ENCODE measurements at regions not wholly inside any gene's neighbourhood (a gene's known extent, or its start where the extent isn't known, plus 50 kb on each side); places are given as distances from the start of the nearest gene placed in this dataset.

DNA sequence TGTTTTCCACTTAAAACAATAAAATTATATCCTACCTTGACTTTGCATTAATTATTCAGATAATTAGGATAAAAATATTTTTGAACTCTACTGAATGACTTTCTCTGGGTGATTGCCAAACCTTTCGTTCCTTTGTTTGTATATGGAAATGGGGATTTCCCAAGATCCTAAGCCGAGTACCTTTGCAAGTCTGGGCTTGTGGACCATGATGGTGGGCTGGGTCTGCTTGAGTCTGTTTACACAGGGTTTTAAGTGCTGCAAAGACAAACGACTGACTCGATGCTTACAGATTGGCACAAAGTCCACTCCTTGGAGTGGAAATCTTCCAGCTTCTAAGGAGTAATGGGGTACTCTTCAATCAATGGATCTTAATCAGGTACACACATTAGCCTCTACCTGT is 659.5 kb downstream of the TSN start:
- DNase-seq (ENCODE audit: low spot score), result no peak

DNA sequence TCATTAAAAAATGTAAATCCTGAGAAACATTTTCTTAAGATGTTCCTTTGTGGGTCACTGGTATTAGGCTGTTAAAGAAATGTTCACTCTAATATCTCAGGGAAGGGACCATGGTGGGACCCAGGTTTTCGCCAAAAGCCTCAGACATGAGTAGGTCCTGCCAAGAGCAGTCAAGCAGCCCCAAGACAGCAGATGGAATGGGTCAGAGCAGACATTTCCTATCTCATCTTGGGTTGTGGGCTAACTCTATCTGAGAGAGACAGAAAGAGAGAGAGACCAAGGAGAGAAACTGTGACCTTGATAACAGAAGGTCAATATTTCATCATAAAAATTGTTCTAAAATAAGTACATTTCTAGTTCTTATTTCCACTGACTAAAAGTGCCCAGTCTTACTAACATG is 661.7 kb downstream of the TSN start:
- DNase-seq (ENCODE audit: low spot score), result no peak

DNA sequence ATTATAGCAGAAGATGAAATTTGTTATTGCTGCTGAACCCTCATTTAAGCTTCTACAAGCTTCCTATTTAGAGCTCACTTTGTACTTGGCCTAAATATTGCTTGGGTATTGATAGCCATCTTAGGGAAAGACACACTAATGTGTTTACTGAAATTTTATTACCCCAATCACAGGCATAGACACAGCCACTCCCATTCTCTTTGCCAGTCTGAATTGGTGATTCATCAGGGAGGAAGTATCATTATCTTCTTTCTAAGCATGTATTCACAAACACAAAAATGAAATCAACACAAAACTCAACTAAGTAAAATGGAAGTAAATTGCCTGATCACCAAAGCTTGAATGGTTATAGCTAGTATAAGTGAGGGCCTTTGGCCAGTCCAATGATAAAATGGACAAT is 666.3 kb downstream of the TSN start:
- DNase-seq (ENCODE audit: low spot score), result no peak

DNA sequence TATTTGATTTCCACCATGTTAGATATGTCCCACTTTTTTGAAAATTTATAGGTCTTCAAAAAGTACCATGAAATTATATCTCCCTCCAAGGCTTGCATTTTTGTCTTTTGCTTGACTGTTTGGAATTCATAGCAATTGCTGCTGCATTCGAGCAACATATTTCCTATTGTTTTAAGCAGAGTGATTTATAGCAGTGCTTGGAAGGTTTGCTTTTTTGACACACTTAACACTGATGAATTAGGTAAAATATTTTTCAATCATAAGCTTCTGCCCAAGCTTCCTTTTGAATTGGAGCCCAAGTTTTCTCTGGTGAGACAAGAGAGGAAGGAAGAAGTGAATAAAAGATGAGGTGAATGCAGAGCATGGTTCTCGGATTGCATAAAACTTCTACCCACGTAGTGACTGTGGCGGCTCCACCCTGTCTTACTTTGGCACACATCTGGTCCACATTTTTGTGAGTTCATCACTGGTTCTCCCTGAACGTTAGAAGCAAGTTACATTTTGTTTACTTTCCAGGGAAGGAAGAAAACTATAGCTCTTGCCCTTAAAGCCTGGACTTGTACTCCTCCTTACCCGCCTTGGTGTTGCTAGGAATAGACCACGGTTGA is 667.0 kb downstream of the TSN start:
- DNase-seq (ENCODE audit: low spot score), result no peak

DNA sequence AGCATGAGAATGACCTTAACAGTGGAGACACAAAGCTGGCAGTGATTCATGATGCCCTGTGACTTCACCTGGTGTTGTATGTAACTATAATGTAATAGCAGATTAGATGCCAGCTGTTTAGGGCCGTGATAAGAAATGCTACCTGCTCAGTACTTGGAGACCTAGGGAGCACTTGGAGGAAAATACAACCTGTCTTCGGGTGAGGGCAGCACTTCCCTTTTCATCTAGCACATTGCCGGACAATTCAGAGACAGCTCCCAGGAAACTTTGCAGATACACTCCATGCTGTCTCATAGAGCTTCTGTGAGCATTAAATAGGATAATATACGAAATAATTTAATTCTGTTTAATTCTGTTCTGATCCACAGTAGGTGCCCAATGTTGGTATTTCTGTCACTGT is 668.5 kb downstream of the TSN start:
- DNase-seq (ENCODE audit: low spot score), result no peak

DNA sequence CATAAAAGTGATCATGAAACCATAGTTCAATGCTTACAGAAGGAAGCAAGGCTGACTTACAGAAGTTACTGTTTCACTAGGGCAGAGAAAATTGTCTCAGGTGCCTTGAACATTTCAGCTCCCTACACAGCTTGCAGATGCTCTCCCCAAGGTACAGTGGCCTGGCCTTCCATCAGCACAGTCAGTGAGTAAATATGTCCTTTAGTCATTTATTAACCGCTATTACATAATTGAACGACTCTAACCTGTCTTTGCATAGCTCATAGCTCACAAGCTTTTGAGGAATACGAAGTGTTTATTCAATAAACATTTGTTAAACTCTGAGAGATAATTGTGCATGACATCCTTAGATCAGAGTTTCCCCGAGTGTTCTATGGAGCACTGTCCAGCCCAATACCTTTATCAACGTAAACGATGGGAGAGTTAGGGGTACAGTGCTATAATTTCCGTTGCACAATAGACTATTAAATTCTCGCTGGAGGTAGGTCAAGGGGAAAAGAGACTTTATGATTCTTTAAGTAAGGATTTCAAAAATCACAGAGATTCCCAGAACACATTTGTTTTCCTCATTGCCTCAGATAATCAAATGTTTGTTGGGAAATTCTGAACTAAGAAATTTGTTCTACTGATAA is 677.8 kb downstream of the TSN start:
- DNase-seq (ENCODE audit: low spot score), result no peak

DNA sequence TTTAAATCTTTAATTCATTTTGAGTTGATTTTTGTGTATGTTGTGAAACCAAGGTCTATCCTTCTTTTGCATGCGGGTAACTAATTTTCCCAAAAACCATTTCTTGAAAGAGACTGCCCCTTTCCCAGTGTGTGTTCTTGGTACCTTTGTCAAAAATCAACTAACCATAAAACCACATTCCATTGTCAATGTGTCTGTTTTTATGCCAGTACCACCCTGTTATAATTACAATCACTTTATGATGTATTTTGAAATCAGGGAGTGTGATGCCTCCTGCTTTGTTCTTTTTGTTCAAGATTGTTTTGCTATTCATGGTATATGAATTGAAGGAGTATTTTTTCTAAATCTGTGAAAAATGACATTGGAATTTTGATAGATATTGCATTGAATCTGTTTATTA is 689.6 kb downstream of the TSN start:
- no peak for DNase-seq (ENCODE audit: low spot score)

DNA sequence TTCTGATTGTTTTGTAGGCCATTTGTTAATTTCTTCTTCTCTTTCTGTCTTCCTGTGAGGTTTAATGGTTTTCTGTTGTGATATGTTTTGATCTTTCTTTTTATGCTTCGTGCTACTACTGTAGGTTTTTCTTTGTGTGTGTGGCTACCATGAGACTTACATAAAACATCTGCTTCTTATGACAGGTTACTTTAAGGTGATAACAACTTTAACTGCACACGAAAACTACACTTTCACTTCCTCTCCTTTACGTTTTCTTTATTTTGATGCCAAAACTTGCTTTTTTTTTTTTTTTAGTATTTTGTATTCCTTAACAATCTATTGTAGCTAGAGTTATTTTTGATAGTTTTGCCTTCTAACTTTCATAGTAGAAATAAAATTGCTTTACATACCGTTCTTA is 691.3 kb downstream of the TSN start:
- DNase-seq (ENCODE audit: low spot score), result no peak

DNA sequence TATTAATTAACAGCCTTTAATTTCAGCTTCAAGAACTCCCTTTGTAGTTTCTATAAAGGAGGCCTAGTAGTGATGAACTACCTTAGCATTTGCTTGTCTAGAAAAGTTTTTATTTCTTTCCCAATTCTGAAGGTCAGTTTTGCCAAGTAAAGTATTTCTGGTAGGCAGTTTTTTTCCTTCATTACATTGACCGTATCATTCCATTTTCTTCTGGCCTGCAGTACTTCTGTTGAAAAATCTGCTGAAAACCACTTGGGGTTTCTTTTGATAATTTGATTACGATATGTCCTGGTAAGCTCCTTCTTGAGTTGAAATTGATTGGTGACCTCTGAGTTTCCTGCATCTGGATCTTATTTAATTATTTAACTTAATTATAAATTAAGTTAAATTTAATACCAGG is 691.8 kb downstream of the TSN start:
- DNase-seq (ENCODE audit: low spot score), result no peak

DNA sequence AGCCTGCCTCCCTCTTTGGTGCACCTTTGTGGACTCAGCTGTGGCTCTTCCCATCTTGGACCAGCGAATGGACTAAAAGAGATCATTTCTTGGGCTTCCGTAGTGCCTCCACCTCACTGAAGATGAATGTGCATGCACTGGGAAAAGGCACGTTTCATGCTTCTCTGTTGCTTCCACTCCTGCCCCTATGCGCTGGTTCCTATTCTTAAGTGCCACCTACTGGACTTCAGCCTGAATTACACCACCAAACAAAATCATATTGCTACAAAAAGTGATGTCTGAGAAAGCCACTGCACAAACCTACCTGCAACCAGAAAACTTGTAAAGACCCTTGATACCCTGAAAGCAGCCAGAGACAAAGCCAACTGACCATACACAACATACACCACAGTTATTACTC is 695.6 kb downstream of the TSN start:
- DNase-seq (ENCODE audit: low spot score), result peak; percentile 16

DNA sequence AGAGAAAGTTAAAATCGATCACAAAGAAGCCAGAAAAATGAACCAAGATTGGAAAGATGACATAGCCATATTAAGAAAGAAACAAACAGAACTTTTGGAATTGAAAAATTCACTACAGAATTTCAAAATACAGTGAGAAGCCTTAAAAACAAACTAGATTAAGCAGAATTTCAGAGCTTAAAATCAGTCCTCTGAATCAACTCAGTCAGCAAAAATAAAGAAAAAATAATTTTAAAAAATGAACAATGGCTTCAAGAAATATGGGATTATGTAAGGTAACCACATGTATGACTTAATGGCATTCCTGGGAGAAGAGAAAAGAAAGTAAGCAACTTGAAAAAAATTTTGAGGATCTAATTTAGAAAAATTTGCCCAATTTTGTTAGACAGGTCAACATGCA is 696.2 kb downstream of the TSN start:
- DNase-seq (ENCODE audit: low spot score), result no peak

DNA sequence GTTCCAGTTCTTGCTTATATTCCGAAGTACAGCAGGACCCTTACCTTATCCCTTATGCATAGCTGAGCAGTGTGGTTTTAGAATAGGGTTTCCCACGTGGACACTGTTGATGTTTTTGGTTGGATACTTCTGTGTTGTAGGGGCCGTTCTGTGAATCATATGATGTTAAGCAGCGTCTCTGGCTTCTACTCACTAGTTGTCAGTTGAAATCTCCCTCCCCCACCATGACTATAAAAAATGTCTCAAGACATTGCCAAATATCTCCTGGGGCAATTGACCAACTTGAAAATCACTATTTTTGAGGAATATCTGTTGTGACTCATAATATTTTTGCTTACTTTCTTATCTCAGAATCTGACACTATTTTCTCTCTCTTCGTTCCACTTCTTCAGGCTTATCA is 713.7 kb downstream of the TSN start:
- no peak for DNase-seq (ENCODE audit: low spot score)

DNA sequence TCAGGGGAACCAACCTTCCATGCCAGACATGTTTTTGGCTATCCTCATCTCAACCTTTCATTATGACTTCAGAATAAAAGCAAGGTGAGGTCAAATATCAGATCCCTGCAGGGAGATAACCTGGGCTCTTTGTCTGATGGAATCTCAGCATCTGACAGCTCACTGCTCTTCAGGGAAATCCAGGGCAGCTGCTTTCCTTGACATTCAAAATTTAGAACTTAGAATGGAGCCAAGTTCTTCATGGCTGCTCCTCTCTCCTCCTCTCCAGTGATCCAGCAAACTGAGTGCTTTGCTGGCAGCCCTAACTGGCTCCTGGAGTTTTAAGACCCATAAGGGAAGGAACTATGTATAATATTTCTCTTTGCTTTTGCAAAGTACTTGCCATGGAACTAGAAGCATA is 716.3 kb downstream of the TSN start:
- DNase-seq (ENCODE audit: low spot score), result no peak

DNA sequence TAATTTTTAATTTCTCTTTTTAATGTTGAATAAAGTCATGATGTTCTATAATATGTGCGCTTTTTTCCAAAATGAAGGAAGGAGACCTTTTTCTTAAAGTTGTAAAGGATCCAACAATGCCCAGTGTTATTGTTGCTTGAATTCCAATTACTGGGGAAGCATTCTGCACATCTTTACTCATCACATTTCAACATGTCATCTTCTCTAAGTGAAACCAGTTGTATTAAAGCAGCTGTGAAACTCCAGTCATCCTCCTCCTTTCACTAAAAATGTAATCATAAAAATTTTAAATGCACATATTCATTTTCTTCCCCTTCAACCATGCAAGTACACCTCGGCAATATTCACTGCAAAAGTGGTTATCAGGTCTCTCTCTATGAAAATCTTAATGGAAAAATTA is 722.7 kb downstream of the TSN start:
- no peak for DNase-seq (ENCODE audit: low spot score)

DNA sequence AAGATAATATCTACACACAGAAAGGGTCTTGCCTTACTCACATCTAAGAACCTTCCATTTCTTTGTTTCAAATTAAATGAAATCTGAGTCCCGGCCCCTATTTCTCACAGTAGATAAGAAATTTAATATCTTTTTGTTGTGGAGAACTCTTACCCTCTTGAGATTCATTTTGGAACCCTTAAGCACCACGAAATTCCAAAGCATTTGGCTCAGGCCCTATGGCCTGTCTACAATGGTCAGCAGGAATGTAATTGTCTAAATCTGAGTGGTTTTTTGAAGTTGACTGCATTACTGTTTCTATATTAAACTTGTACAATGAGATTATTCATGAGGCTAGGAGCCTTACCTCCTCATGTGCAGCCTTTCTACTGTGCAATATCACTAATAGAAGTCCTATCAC is 723.3 kb downstream of the TSN start:
- no peak for DNase-seq (ENCODE audit: low spot score)

DNA sequence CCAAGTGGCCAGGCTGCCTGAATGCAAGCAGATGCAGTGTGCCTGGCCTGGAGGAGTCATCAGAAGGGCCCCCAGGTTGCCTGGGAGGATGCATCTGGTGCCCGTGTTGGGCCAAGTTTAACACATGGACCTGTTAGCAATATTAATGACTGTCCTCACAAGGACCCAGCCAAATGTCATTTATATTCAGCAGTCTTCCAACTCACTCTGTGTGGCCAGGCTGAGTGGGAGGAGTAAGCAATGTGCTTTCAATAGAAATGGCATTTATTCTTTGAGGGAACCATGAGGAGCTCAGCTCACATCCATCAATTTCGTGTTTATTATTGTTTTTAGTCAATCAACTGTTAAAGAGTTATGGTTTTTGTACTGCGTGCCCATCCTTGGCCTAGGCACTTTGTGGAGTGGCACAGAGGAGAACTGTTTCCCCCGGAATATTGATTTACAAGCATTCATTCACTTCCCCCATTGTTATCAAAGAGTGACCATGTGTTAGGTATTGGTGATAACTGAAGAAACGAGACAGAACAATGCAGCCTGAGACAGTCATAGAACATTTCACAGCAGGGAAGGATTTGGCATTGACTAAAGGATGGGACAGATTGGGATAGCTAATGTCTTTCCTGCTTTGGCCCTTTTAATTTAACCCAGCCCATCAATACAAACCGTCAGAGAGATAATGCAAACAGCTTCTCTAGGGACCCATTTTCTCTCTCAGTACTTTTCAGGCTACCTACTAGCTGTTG is 725.2 kb downstream of the TSN start:
- DNase-seq (ENCODE audit: low spot score), result no peak

DNA sequence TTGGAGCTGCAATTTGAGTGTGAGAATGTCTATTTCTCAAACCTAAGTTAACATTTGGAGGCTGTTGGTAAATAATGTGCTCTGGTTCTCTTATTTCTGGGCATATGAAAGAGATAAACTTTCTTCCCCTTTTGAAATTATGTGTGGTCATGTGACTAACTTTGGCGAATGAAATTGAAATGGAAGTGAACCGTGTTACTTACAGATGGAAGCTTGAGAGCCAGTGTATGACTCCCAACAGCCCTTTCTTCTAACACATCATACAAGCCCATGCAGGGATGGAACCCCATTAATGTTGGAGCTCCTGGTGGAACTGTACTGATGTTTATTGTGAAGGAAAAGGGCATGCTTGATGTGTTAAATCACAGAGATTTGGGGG is 725.8 kb downstream of the TSN start:
- DNase-seq (ENCODE audit: low spot score), result no peak

DNA sequence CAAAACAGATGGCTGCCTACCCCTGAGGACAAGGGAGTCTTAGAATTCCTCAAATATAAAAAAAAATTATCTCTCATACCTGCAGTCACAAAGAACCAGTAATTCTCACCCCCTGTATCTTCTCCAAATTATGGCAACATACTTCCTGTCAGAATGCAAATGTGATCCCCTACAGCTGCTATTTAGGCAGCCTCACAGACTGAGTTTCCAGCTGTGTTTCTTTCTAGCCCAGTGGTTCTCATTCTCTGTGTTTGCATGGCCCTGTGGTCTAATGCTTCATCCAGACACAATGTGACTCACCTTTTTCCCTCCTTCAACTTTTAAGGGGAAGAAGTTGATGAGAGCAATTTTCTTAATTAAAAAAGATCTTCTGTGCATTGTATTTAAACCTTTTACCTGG is 726.3 kb downstream of the TSN start:
- no peak for DNase-seq (ENCODE audit: low spot score)

DNA sequence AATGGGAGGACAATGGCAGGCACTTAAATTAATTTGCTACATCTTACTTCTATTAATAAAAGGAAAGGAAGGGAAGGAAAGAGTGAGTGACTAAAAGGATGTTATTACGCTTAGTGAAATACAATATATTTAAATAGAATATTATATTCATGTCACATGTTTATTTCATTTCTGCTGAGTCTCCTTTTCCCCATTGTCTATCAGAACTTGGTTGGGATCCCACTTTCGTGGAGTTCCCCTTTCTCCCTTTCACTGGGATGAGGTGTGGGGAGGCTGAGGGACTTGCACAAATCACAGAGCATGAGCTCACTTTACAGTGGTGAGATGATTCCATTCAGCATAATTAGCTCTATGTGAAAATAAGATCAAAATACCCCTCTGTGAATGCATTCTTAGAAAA is 730.6 kb downstream of the TSN start:
- DNase-seq (ENCODE audit: low spot score), result no peak

DNA sequence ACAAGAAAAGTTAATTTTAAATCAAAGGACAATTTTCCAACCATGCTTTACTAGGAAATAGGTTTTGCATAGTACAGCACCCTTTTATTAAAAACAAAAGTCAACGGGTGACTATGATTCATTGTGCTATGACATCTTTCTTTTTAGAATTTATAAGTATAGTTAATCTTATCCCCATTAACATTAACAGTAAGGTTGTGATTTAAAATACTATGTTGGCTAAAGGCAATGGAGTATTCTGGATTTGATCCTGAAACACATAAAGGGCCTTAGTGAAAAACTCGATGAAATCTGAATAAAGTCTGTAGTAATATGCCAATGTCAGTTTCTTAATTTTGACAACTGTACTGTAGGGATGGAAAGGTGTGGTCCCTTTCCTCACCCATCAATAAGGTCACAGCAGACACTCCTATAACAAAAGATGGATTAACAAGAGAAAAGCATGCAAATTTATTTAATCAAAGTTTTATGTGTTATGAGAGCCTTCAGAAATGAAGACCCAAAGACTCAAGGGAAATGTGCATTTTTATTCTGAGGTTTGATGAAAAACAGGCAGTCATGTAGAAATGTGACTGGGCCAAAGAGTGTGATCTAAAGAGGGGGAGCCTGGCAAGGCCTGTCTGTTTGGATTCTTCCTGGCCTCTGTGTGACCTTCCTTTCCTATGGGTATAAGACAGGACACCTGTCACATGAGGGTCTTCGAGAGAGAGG is 731.4 kb downstream of the TSN start:
- DNase-seq (ENCODE audit: low spot score), result no peak

DNA sequence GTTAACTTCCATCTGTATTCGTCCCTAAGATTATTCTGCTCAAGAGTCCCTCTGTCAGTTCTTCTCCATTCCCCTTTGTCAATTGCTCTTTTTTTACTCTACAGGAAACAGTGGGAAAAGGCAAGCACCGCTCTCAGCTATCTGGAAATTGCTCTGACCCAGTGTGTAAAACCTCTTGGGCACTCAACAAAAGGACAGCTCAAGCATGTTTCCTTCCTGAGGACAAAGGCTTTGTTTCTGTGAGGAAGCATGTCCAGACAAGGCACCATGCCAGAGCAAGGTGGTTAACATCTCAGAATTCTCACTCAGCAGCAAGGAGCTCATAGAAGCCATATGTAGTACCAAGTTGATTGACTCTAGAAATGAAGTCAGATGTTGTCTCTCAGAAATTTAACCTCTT is 735.6 kb downstream of the TSN start:
- no peak for DNase-seq (ENCODE audit: low spot score)

DNA sequence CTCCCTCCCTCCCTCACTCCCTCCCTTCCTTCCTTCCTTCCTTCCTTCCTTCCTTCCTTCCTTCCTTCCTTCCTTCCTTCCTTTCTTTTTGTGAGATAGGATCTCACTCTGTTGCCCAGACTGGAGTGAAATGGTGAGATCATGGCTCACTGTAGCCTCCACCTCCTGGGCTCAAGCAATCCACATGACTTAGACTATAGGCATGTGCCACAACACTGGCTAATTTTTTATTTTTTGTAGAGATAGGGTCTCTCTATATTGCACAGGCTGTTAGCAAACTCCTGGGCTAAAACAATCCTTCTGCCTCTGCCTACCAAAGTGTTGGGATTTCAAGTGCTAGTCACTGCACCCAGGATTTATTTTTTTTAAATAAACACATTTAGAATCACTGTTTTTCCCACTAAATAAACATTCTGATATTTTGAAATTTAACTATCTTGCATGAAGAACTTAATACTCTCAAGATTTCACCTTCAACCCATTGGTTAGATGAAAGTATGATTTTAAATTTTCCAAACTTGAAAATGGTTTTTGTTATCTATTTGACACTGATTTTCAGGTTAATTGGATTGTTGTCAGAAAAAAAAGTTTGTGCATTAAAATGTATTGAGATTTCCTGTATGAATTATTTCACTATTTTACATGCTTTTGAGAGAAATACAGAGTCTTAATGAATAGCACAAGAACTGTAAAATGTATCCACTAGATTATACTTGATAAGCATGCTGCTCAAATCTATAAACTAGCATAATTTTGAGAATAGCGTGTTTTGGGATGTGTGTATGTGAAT is 745.1 kb downstream of the TSN start:
- DNase-seq (ENCODE audit: low spot score), result no peak

Measured in COLO829 (cell line).